ENCODE measurements at regions not wholly inside any gene's neighbourhood (a gene's known extent, or its start where the extent isn't known, plus 50 kb on each side); places are given as distances from the start of the nearest gene placed in this dataset.

DNA sequence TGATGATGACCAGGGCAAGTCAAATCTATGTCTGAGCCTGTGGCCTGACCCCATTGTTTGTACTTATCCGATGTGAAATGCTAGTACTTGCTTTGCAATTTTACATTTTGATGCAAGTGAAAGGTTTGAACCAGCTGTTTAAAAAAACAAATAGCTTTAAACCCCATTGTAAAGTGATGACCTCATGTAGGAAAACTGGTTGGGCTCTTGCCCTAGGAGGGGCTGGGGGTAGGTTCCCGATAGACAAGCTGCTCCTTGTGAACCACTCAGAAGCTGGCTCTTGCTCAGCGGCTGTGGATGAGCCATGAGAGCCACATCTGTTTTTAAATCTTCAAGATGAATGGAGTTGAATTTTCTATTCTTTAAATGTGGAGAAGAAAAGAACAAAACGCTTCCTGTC is 185.3 kb downstream of the WDR11 start:
- no peak for DNase-seq

GRCh38 chr10:121041499-121041898 is 190.3 kb downstream of the WDR11 start:
- no peak for DNase-seq

GRCh38 chr10:121041906-121042305 is 190.7 kb downstream of the WDR11 start:
- no peak for DNase-seq

DNA sequence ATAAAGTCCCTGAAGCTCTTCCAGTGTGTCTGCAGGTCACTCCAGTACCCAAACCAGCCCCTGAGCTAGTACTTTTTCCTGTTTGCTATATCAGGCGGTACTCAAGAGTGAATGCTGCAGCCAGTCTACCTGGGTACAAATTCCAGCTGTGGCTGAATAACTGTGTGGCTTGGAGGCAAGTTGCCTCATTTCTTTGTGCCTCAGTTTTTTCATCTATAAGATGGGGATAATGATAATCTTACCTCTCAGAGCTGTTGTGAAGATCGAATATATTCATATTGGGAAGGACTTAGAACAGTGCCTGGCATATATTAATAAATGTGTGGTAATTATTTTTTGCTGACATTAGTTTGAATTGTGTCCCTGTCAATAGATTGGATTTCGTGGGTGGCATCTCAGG is 191.2 kb downstream of the WDR11 start:
- DNase-seq = no peak

- no peak for DNase-seq
Observed at GRCh38 chr10:121043124-121043849, 192.1 kb downstream of the WDR11 start.

- DNase-seq = no peak
Observed at GRCh38 chr10:121048749-121049148, 197.6 kb downstream of the WDR11 start.

DNA sequence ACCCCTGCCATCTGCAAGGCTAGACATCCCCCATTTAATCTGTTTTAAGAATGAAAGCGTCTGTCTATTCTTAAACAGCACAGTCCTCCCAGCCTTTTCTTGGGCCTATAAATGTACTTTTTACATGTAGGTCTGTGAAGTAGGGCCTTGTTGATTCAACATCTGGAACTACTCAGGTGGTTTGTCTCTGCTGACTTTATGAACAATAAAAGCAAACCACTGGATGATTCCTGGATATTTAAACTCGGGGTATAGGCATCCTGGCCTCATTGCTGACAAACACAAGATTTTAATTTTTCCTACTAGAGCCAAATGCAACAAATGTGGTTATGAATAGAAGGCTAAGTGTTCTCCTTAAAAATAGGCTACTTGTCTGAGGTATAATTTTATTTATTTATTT is 198.3 kb downstream of the WDR11 start:
- DNase-seq = no peak

GRCh38 chr10:121049923-121050322 is 198.8 kb downstream of the WDR11 start:
- DNase-seq = no peak

- no peak for DNase-seq
Observed at GRCh38 chr10:121051171-121051570, 200.0 kb downstream of the WDR11 start.

DNA sequence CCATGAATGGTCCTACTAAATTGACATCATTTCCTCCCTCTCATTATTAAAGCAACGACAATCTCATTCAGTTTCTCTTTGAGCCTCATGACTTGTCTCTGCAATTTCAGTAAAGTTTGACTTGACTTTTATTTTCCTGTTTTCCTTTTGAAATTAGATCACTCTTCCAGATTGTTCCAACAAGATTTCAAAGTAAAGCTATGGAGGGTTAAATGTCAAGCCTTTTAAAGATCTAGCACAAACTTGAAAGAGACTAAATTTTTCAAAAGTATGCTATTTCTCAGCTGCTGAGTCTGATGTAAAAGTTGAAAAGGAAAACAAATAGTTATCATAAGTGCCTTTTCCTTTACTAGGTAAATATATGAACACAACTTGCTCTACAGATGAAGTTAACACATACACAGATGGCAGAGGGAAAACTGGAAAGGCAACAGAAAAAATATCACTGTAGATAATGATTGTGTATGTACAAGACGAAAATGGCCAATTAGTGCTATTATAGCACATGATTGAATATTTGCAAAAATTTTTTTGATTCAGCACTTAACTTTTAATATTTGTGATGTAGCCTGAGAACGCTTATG is 200.6 kb downstream of the WDR11 start:
- no peak for DNase-seq

DNA sequence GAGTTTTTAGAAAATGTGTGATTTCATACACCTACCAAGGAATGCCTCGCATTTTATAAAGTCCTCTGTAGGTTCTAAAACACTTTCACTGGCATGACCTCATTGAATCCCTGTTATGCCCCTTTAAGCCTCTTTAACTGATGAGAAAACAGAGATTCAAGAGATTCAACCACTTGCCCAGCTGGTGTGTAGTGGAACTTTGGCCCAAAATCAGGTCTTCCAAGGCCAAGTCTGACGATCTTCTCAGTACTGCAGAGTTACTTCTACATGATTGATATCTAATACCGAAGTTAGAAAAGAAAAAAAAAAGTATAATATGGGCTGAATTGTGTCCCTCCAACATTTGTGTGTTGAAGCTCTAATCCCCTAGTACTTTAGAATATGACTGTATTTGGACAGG is 202.0 kb downstream of the WDR11 start:
- no peak for DNase-seq

DNA sequence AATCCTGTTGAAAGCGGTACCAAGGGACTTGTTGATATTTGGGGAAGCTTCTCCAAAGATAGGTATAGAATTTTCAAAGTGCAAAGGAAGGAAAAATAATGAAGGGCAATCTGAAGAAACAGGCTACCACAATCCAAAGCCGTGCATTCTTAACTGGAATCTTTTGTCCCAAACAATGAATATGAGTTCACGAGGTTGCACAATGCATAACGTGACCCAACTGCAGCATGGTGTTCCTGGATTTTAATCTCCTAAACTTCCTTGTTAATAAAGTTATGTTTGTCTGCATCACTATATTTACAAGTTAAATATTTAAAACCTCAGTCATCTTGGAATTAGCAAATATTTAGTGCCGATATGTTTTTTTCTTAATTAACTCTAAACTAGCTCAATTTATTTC is 203.7 kb downstream of the WDR11 start:
- DNase-seq = no peak

DNA sequence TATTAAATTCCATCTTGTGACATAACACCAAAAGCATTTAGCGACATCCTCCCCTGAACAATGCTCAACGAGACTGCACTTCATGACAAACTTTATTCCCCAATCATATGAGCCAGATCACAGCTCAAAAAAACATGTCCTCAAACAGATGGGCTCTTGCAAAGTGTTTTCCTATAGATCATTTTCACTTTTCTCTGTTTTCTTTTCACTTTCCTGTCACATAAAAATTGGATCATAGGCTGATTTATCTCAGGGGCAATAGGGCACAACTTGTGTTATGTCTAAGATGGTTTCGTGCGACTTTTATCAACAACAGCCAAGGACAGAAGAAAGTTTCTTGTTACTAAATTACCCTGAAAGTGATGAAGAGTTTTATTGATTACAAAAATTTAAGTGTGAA is 206.1 kb downstream of the WDR11 start:
- no peak for DNase-seq

- no peak for DNase-seq
Observed at GRCh38 chr10:121058082-121058481, 206.9 kb downstream of the WDR11 start.

DNA sequence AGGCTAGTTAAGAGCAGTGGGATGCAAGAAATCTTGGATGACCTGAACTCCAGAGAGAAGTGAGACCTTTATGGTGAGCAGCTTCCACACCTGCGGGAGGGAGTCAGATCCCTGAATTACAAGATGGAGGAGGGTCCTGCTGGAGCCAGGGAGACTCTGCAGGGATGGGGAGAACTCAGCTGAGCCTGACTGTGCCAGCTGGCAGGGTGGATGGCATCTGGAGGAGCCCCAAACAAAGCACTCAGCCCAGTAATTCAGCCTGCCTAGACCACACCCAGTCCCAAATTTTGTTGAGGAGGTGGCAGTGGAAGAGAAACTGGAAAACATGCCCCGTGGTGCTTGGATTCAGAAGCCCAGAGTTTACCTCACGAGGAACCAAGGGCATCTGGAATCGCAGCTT is 208.2 kb downstream of the WDR11 start:
- no peak for DNase-seq

DNA sequence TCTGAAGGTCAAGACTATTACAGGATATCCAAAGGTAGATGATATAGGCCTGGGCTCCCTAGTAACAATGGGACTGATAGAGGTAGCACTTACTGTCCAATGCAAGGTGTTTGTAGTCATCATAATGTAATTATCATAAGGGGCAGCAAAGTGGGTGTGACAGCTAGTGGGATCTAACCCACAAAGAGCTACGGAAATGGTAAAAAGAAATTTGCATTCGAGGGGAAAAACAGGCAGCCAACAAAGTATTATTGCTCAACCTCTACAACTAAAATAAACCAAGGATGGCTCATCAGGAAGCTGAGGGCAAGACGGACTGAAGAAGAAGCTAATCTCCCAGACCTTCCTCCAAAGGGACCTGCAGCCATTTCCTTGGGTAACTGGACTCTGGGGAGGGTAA is 211.0 kb downstream of the WDR11 start:
- no peak for DNase-seq

DNA sequence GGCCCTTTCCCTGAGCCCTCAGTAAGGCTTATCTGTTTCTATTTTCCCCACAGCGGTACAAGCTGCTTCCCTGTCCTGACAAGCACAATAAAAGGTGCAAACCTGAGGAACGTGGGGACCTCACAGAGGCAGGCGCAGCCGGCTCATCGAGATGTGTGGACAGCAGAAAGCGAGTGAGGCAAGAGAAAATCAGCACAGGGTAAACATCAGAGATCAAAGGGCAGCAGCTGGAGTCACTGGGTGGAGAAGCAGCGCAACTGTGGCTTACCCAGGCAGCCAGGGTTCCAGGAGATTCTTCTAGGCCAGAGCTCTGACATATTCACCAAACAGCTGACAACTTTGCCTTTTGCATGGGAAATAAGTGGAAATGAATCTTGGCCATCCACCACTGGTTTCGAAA is 212.6 kb downstream of the WDR11 start:
- no peak for DNase-seq

DNA sequence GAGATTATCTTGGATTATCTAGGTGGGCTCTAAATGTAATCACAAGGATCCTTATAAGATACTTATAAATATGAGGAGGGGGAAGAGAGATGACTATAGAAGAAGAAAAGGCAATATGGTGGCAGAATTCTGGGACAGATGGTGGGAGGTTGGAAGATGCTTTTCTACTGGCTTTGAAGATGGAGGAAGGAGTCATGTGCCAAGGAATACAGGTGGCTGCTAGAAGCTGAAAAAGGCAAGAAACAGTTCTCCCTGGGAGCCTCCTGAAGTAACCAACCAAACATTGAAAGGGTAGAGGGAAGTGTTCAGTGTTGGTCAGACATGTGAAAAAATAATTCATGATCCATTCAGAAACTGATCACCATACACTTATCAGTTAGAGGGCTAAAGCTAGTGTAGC is 213.3 kb downstream of the WDR11 start:
- no peak for DNase-seq

- DNase-seq = no peak
Observed at GRCh38 chr10:121065330-121065729, 214.2 kb downstream of the WDR11 start.

DNA sequence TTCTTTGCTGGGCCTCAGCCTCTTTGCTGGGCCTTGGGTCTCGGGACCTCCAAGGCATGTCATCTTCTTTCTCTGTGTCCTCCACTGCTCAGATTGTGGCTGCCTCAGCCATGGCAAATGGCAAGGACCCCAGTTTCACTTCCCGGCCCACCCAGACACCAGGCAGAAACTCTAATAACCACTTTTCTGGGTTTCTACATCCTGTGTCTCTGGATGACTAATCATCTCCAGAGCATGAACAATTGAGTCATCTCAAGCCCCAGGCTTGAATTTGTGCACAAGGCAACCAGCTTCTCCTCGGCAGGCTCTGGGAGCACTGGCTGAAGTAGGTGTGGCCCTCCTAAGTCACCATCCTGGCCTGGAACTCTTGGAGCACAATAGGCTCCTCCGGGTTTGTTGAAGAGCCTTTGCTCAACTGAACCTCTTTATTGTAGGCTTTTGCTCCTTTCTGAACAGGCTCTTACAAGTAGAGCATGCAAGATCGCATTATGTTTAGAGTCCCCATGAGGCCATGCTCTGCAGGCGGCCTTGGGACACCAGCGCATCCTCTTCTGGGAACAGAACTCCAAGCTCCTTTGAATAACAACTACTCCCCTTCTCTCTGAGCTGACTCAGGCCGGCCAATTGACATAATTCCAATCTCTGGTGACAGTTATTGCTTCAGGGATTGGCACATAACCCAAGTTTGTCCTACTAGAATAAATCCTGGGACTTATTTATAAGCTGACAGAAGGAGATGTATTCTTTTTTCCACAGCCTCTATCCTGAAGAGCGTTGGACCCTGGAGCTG is 218.1 kb downstream of the WDR11 start:
- DNase-seq = no peak

- DNase-seq = no peak
Observed at GRCh38 chr10:121070275-121071070, 219.3 kb downstream of the WDR11 start.

GRCh38 chr10:121071901-121072300 is 220.7 kb downstream of the WDR11 start:
- no peak for DNase-seq

DNA sequence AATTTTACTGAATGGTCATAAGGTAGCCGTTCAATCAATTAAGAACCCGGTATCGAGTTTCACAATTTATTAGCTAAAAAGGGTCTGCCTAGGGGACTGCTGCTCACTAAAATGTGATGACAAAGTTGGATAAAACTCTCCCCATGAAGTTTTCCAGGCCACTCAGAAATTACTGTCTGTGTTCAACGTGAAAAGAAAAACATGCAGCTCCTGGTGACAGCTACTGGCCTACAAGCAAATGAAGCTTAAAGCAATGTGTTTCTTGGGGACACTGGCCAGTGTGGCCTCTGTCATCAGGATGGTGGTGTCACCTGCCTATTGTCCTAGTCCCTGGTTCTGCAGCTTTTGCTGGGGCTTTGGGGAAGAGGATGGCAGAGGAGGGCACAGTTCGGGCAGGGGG is 222.6 kb downstream of the WDR11 start:
- no peak for DNase-seq

All from NCI-H2029 treated with DMSO at 0.1 percent for 48 hours (cell line).